ENCODE measurements at regions not wholly inside any gene's neighbourhood (a gene's known extent, or its start where the extent isn't known, plus 50 kb on each side); places are given as distances from the start of the nearest gene placed in this dataset.

DNA sequence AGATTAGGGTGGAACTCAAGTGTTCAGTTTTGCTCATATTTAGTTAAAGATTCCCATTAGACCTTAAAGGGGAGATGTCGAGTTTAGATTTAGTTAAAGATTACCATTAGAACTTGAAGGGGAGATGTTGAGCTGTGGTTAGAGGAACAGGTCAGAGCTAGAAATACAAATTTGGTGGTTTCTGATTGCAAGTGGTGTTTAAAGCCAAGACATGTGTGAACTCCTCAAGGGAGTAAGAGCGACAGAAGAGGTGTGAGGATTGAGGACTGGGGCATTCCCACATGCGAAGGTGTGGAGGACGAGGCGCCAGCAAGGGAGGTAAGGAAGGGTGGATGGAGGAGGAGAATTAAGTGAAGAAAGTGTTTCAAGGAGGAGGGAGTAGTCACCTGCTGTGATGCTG is 168.6 kb downstream of the IER5 start:
- Mint-ChIP-seq H3K4me3 (no peak overlapping the region), H3K9me3 (peaks cover 8% of the 10 kb centered on the region), H3K27ac (ENCODE audit: unreplicated experiment) (no peak overlapping the region), H3K27me3 (ENCODE audit: low read depth) (peaks cover 40% of the 10 kb centered on the region), H3K4me1 (no peaks in the 10 kb centered on the region), H3K36me3 (ENCODE audit: low read depth) (no peaks in the 10 kb centered on the region)
- TF ChIP-seq, protein P1, sequence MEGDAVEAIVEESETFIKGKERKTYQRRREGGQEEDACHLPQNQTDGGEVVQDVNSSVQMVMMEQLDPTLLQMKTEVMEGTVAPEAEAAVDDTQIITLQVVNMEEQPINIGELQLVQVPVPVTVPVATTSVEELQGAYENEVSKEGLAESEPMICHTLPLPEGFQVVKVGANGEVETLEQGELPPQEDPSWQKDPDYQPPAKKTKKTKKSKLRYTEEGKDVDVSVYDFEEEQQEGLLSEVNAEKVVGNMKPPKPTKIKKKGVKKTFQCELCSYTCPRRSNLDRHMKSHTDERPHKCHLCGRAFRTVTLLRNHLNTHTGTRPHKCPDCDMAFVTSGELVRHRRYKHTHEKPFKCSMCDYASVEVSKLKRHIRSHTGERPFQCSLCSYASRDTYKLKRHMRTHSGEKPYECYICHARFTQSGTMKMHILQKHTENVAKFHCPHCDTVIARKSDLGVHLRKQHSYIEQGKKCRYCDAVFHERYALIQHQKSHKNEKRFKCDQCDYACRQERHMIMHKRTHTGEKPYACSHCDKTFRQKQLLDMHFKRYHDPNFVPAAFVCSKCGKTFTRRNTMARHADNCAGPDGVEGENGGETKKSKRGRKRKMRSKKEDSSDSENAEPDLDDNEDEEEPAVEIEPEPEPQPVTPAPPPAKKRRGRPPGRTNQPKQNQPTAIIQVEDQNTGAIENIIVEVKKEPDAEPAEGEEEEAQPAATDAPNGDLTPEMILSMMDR (conservative IDR thresholded peaks at IDR 0.05): no peak
- DNase-seq (ENCODE audit: low read depth, low spot score): no peak

DNA sequence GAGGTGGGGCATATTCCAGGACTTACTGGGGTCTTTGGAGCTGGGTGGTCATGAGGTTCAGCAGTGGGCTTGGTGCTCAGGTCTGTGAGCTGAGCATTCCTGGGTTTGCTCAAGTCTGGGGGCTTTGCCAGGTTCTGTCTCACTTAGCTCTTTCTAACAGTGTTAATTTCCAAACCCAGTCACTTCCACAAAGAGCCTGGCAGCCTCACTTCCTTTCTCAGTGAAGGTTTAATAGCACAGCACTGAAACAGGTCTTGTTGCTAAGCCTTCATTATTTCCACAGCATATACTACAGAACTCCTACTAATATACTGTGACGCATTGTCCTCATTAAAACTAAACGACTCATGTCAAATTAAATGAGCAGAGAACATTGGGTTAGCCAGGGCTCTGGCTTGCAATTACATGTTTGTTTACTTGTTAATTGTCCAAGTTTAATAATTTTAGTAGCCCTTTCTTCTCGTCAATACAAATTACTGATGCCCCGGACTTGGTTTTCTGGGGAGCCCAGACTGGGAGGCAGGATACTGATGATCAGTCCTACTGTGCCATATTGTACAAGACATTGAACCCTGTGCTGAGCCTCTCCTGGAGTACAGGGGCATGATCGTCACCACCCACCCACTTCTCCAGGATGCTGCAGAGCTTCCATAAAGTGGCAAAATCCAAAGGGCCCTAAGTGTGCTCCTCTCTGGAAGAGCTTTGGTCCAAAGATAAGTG is 170.7 kb downstream of the IER5 start:
- Mint-ChIP-seq H3K27me3 (ENCODE audit: low read depth) (peaks cover 44% of the 10 kb centered on the region), H3K4me3 (no peak overlapping the region), H3K9me3 (peaks cover 8% of the 10 kb centered on the region), H3K4me1 (no peaks in the 10 kb centered on the region), H3K27ac (ENCODE audit: unreplicated experiment) (no peak overlapping the region), H3K36me3 (ENCODE audit: low read depth) (no peaks in the 10 kb centered on the region)
- TF ChIP-seq, protein P1 (conservative IDR thresholded peaks at IDR 0.05): no peak
- no peak for DNase-seq (ENCODE audit: low read depth, low spot score)

DNA sequence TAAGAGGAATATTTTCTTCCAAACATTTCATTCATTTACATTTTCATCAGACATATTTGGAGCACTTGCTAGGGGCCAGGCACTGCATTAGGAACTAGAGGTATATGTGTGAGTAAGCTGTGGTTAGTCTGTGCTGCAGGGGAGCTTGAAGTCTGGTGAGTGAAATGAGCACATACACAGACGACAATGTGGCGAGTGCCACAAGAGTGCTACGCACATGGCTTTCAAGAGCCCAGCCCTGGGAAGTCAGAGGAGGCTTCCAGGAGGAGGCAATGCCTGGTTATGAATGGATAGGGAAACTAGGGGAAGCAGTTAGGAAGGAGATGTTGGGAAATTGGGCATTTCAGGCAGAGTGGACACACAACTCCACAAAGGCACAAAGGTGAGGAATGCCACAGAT is 171.8 kb downstream of the IER5 start:
- peaks cover 44% of the 10 kb centered on the region for H3K27me3 Mint-ChIP-seq (ENCODE audit: low read depth)
- TF ChIP-seq, protein P1 (conservative IDR thresholded peaks at IDR 0.05): no peak

DNA sequence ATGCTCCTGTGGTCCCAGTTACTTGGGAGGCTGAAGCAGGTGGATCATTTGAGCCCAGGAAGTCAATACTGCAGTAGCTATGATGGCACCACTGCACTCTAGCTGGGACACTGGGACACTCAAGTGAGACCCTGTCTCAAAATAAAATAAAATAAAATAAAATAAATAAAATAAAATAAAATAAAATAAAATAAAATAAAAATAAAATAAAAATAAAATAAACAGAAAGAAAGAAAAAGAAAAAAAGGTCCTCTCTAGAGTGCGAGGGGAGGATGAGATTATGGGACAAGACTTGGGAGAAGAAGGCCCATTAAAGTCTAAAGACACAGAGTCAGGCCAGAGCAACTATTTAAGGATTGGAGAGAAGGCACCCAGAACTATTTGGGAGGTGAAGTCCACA is 172.5 kb downstream of the IER5 start:
- Mint-ChIP-seq H3K27me3 (ENCODE audit: low read depth) (peaks cover 44% of the 10 kb centered on the region), H3K27ac (ENCODE audit: unreplicated experiment) (no peak overlapping the region), H3K36me3 (ENCODE audit: low read depth) (no peaks in the 10 kb centered on the region), H3K4me1 (no peaks in the 10 kb centered on the region), H3K4me3 (no peak overlapping the region), H3K9me3 (no peaks in the 10 kb centered on the region)
- DNase-seq (ENCODE audit: low read depth, low spot score): no peak
- TF ChIP-seq, protein P1 (conservative IDR thresholded peaks at IDR 0.05): no peak

More for the DNA sequence above, 171.8 kb downstream of the IER5 start:
- H3K4me3 Mint-ChIP-seq: no peak overlapping the region
- no peaks in the 10 kb centered on the region for H3K36me3 Mint-ChIP-seq (ENCODE audit: low read depth)
- DNase-seq (ENCODE audit: low read depth, low spot score): no peak
- H3K9me3 Mint-ChIP-seq: peaks cover 1% of the 10 kb centered on the region
- no peaks in the 10 kb centered on the region for H3K4me1 Mint-ChIP-seq
- no peak overlapping the region for H3K27ac Mint-ChIP-seq (ENCODE audit: unreplicated experiment)

DNA sequence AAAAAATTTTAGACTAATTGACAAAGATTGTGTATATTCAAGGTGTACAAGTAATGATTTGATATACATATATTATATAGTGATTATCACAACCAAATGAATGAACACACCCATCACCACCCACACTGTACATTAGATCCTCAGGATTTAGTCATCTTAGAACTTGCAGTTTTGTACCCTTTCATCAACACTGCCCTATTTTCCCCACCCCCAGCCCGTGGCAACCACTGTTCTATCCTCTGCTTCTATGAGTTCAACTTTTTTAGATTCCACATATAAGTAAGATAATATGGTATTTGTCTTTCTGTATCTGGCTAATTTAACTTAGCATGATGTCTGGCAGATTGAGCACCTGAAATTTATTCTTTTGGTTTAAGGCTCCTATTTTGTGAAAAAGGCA is 173.6 kb downstream of the IER5 start:
- peaks cover 36% of the 10 kb centered on the region for H3K27me3 Mint-ChIP-seq (ENCODE audit: low read depth)
- DNase-seq (ENCODE audit: low read depth, low spot score): no peak
- H3K27ac Mint-ChIP-seq (ENCODE audit: unreplicated experiment): no peak overlapping the region
- H3K4me1 Mint-ChIP-seq: no peaks in the 10 kb centered on the region
- TF ChIP-seq, protein P1 (conservative IDR thresholded peaks at IDR 0.05): no peak
- no peaks in the 10 kb centered on the region for H3K36me3 Mint-ChIP-seq (ENCODE audit: low read depth)
- no peaks in the 10 kb centered on the region for H3K9me3 Mint-ChIP-seq
- H3K4me3 Mint-ChIP-seq: no peak overlapping the region
